Upper lobe of left lung (tissue), 4 donors: ENCODE measurements at regions not wholly inside any gene's neighbourhood (a gene's known extent, or its start where the extent isn't known, plus 50 kb on each side); places are given as distances from the start of the nearest gene placed in this dataset.

Experiments used
- CTCF ChIP-seq, 6 experiments: fragments of 450-650 bp in 4 of 6; fragments of 200-600 bp in 2 of 6; sonication (generic) in 2 of 6; IDR thresholded peaks; one replicate each; pipeline ENCODE4 v1.5.1; 2016 to 2019; ENCODE audit warnings: antibody characterized with exemption in 6 of 6
- EP300 ChIP-seq, 4 donors: sonication (generic); formaldehyde crosslinking; IDR thresholded peaks; one replicate each; pipeline ENCODE4 v1.5.1; 2017; ENCODE audit warnings: antibody characterized with exemption in 4 of 4, control low read depth in 2 of 4
- POLR2A ChIP-seq, 4 donors: fragments of 450-650 bp; IDR thresholded peaks; one replicate each; pipeline ENCODE4 v1.5.1; 2016 to 2017; ENCODE audit warnings: antibody characterized with exemption in 4 of 4, mild to moderate bottlenecking in 2 of 4

DNA sequence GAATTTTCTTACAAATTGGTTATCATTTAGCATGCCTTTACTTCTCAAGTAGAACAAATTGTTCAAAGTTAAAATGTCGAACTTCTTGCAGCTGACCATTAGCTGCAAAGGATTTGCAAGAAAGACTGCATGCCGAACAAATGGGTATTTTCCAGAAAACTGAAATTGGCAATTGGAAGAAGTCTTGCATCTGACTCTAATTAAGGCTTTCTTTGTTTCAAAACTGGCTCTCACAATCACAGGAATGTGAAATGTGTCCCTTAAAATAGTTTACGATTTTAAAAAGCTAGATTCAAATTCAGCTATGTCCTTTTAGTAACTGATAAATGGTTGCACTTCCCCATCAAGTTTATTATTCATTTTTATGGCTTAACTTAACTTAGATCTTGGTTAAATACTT lies 207.9 kb downstream of the ARL4A start:
- TF ChIP-seq CTCF (IDR thresholded peaks at IDR 0.05), result no peak
- no peak for TF ChIP-seq POLR2A (IDR thresholded peaks at IDR 0.05)
- TF ChIP-seq EP300 (IDR thresholded peaks at IDR 0.05), result no peak
